K562 (cell line): ENCODE measurements at regions not wholly inside any gene's neighbourhood (a gene's known extent, or its start where the extent isn't known, plus 50 kb on each side); places are given as distances from the start of the nearest gene placed in this dataset.

Experiments used
- TEAD2 ChIP-seq: fragments of 450-650 bp; IDR thresholded peaks from 2 replicates; pipeline ENCODE4 v1.6.1; 2016; ENCODE audit warnings: missing genetic modification characterization, control low read depth, missing compliant biosample characterization
- TF ChIP-seq, protein P1 (sequence below), 2 experiments: fragments of 450-650 bp in 1 of 2; sonication (generic) in 1 of 2; formaldehyde crosslinking in 1 of 2; IDR thresholded peaks; 2 replicates each; pipeline versions ENCODE4 v1.7.1 to v1.9.0; 2016 to 2022; ENCODE audit warnings: inconsistent platforms in 1 of 2, mild to moderate bottlenecking in 1 of 2, missing genetic modification reagents in 1 of 2

DNA sequence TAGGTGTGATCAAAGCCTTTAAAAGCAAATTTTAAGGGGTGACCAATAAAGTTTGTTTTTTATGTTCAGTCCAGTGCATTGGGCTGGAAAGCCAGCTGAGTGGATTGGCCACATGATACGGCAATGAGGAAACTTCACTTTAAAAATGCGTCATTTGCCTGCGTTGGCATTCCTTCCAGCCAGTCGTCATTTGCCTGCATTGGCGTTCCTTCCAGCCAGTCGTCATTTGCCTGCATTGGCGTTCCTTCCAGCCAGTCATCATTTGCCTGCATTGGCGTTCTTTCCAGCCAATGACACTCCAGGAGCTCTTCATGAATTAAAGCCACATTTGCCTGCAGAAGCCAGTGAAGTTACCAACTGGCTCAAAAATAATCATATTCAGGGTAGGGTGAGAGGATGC, 378.6 kb downstream of the SMOC2 start (continued):
- TF ChIP-seq, protein P1, sequence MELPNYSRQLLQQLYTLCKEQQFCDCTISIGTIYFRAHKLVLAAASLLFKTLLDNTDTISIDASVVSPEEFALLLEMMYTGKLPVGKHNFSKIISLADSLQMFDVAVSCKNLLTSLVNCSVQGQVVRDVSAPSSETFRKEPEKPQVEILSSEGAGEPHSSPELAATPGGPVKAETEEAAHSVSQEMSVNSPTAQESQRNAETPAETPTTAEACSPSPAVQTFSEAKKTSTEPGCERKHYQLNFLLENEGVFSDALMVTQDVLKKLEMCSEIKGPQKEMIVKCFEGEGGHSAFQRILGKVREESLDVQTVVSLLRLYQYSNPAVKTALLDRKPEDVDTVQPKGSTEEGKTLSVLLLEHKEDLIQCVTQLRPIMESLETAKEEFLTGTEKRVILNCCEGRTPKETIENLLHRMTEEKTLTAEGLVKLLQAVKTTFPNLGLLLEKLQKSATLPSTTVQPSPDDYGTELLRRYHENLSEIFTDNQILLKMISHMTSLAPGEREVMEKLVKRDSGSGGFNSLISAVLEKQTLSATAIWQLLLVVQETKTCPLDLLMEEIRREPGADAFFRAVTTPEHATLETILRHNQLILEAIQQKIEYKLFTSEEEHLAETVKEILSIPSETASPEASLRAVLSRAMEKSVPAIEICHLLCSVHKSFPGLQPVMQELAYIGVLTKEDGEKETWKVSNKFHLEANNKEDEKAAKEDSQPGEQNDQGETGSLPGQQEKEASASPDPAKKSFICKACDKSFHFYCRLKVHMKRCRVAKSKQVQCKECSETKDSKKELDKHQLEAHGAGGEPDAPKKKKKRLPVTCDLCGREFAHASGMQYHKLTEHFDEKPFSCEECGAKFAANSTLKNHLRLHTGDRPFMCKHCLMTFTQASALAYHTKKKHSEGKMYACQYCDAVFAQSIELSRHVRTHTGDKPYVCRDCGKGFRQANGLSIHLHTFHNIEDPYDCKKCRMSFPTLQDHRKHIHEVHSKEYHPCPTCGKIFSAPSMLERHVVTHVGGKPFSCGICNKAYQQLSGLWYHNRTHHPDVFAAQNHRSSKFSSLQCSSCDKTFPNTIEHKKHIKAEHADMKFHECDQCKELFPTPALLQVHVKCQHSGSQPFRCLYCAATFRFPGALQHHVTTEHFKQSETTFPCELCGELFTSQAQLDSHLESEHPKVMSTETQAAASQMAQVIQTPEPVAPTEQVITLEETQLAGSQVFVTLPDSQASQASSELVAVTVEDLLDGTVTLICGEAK (IDR thresholded peaks at IDR 0.05), result no peak
- TF ChIP-seq, protein P1 (CRISPR knock-in tag; IDR thresholded peaks at IDR 0.05), result no peak
- TF ChIP-seq TEAD2 (tag), result no peak
